OCI-LY3 (cell line): ENCODE measurements at regions not wholly inside any gene's neighbourhood (a gene's known extent, or its start where the extent isn't known, plus 50 kb on each side); places are given as distances from the start of the nearest gene placed in this dataset.

ENCODE experiments used
- H2AFZ ChIP-seq: fragments of 200-600, 300-600 bp; shearing (Covaris generic); 2 replicates; pipeline ENCODE4 v1.6.0; 2014; ENCODE audit warnings: antibody characterized with exemption, low read depth, low read length
- H3K27ac ChIP-seq: fragments of 200-600, 300-600 bp; sonication (generic); 2 replicates; pipeline ENCODE4 v1.5.1; 2014; ENCODE audit warnings: mild to moderate bottlenecking, low read length, moderate library complexity, mixed read lengths
- H3K27me3 ChIP-seq: fragments of 200-600, 300-600 bp; sonication (generic); 2 replicates; pipeline ENCODE4 v1.6.1; 2014; ENCODE audit warnings: low read depth, low read length, mixed read lengths
- H3K36me3 ChIP-seq: fragments of 200-600, 300-600 bp; sonication (generic); replicated peaks from 2 replicates; pipeline ENCODE3; 2014; ENCODE audit warnings: low read depth, low read length, mixed read lengths
- H3K4me1 ChIP-seq: fragments of 300-600, 200-600 bp; sonication (generic); 2 replicates; pipeline ENCODE4 v1.6.1; 2014; ENCODE audit warnings: low read length, mixed read lengths
- H3K4me2 ChIP-seq: fragments of 200-600, 300-600 bp; sonication (generic); 2 replicates; pipeline ENCODE4 v1.6.1; 2014; ENCODE audit warnings: low read length, mixed read lengths
- H3K4me3 ChIP-seq: fragments of 300-600, 200-600 bp; sonication (generic); 2 replicates; pipeline ENCODE4 v1.5.1; 2014; ENCODE audit warnings: antibody characterized with exemption, mild to moderate bottlenecking, low read length, moderate library complexity
- H3K79me2 ChIP-seq: fragments of 300-600, 200-600 bp; shearing (Covaris generic); 2 replicates; pipeline ENCODE4 v1.6.1; 2014; ENCODE audit warnings: mild to moderate bottlenecking, low read length, mixed read lengths
- H3K9ac ChIP-seq: fragments of 300-600, 200-600 bp; shearing (Covaris generic); 2 replicates; pipeline ENCODE4 v1.6.0; 2014; ENCODE audit warnings: mild to moderate bottlenecking, low read length, moderate library complexity
- H3K9me3 ChIP-seq: fragments of 200-600, 300-600 bp; shearing (Covaris generic); 2 replicates; pipeline ENCODE4 v1.6.1; 2014; ENCODE audit warnings: low read length, mixed read lengths; ENCODE audit not compliant: insufficient read depth
- H4K20me1 ChIP-seq: fragments of 200-600, 300-600 bp; sonication (generic); 2 replicates; pipeline ENCODE4 v1.6.1; 2016; ENCODE audit warnings: low read length, mixed read lengths; ENCODE audit not compliant: insufficient read depth
- CTCF ChIP-seq: fragments of 200-600, 300-600 bp; sonication (generic); IDR thresholded peaks from 2 replicates; pipeline ENCODE4 v1.5.1; 2014; ENCODE audit warnings: antibody characterized with exemption, low read length, low read depth
- EZH2phosphoT487 ChIP-seq: fragments of 200-600 bp; shearing (Covaris generic); IDR thresholded peaks from 2 replicates; pipeline ENCODE4 v1.6.1; 2018; ENCODE audit warnings: antibody characterized with exemption, mixed run types, low read depth

GRCh38 chr12:43179486-43179885 is 372.5 kb downstream of the ADAMTS20 start:
- H3K79me2 ChIP-seq = no peaks in the 10 kb centered on the region
- H3K36me3 ChIP-seq = no peaks in the 10 kb centered on the region
- H3K27ac ChIP-seq = no peak overlapping the region
- H4K20me1 ChIP-seq = no peaks in the 10 kb centered on the region
- H2AFZ ChIP-seq = no peak overlapping the region
- no peaks in the 10 kb centered on the region for H3K9me3 ChIP-seq
- H3K27me3 ChIP-seq = no peaks in the 10 kb centered on the region
- no peak overlapping the region for H3K4me2 ChIP-seq
- no peak overlapping the region for H3K4me3 ChIP-seq
- no peak overlapping the region for H3K9ac ChIP-seq
- H3K4me1 ChIP-seq = no peaks in the 10 kb centered on the region
- TF ChIP-seq EZH2phosphoT487 = no peak
- TF ChIP-seq CTCF = no peak

GRCh38 chr12:43177276-43177675 is 374.7 kb downstream of the ADAMTS20 start:
- Histone ChIP-seq H4K20me1 (no peaks in the 10 kb centered on the region), H3K9ac (no peak overlapping the region), H3K9me3 (no peaks in the 10 kb centered on the region), H2AFZ (no peak overlapping the region), H3K27me3 (no peaks in the 10 kb centered on the region), H3K4me1 (no peaks in the 10 kb centered on the region), H3K27ac (no peak overlapping the region), H3K79me2 (no peaks in the 10 kb centered on the region), H3K4me3 (no peak overlapping the region), H3K36me3 (no peaks in the 10 kb centered on the region), H3K4me2 (no peak overlapping the region)
- TF ChIP-seq EZH2phosphoT487 (no peak), CTCF (no peak)

GRCh38 chr12:43169115-43169681 is 382.8 kb downstream of the ADAMTS20 start:
- Histone ChIP-seq H3K9ac (no peak overlapping the region), H3K36me3 (no peaks in the 10 kb centered on the region), H3K27ac (no peak overlapping the region), H3K4me1 (no peaks in the 10 kb centered on the region), H3K27me3 (no peaks in the 10 kb centered on the region), H2AFZ (no peak overlapping the region), H3K9me3 (no peaks in the 10 kb centered on the region), H3K79me2 (no peaks in the 10 kb centered on the region), H4K20me1 (no peaks in the 10 kb centered on the region), H3K4me3 (no peak overlapping the region), H3K4me2 (no peak overlapping the region)
- TF ChIP-seq CTCF (no peak), EZH2phosphoT487 (no peak)

GRCh38 chr12:43167691-43168090 is 384.3 kb downstream of the ADAMTS20 start:
- Histone ChIP-seq H3K9ac (no peak overlapping the region), H3K27ac (no peak overlapping the region), H3K9me3 (no peaks in the 10 kb centered on the region), H3K36me3 (no peaks in the 10 kb centered on the region), H3K27me3 (no peaks in the 10 kb centered on the region), H2AFZ (no peak overlapping the region), H3K4me1 (no peaks in the 10 kb centered on the region), H3K79me2 (no peaks in the 10 kb centered on the region), H4K20me1 (no peaks in the 10 kb centered on the region), H3K4me3 (no peak overlapping the region), H3K4me2 (no peak overlapping the region)
- TF ChIP-seq EZH2phosphoT487 (no peak), CTCF (no peak)
